ENCODE measurements at regions not wholly inside any gene's neighbourhood (a gene's known extent, or its start where the extent isn't known, plus 50 kb on each side); places are given as distances from the start of the nearest gene placed in this dataset.

- Histone ChIP-seq H3K27me3 (ENCODE audit: control insufficient read depth, low read length) (peaks cover 61% of the 10 kb centered on the region), H3F3A (ENCODE audit: control insufficient read depth, insufficient read depth) (no peaks in the 10 kb centered on the region), H3K27ac (ENCODE audit: low read depth, low read length) (no peak overlapping the region), H3K9me3 (ENCODE audit: control insufficient read depth, insufficient read depth, low read length) (no peaks in the 10 kb centered on the region), H3K79me2 (ENCODE audit: control insufficient read depth, low read length) (no peaks in the 10 kb centered on the region), H3K36me3 (ENCODE audit: control insufficient read depth, low read length) (no peaks in the 10 kb centered on the region), H3K4me2 (ENCODE audit: low read length) (peak overlapping the region; percentile 17; the same call in 1 of the 2 replicates), H3K4me3 (ENCODE audit: low read length) (no peak overlapping the region), H3K4me1 (ENCODE audit: control insufficient read depth, low read length) (peaks cover 16% of the 10 kb centered on the region), H4K20me1 (ENCODE audit: control insufficient read depth, insufficient read depth, low read depth, low read length) (no peaks in the 10 kb centered on the region), H3K9me2 (replicated peaks; ENCODE audit: control insufficient read depth, low read length) (no peaks in the 10 kb centered on the region)
- TF ChIP-seq EZH2phosphoT487 (IDR thresholded peaks at IDR 0.05; ENCODE audit: borderline replicate concordance, low read length): no peak
- TF ChIP-seq, protein P1, sequence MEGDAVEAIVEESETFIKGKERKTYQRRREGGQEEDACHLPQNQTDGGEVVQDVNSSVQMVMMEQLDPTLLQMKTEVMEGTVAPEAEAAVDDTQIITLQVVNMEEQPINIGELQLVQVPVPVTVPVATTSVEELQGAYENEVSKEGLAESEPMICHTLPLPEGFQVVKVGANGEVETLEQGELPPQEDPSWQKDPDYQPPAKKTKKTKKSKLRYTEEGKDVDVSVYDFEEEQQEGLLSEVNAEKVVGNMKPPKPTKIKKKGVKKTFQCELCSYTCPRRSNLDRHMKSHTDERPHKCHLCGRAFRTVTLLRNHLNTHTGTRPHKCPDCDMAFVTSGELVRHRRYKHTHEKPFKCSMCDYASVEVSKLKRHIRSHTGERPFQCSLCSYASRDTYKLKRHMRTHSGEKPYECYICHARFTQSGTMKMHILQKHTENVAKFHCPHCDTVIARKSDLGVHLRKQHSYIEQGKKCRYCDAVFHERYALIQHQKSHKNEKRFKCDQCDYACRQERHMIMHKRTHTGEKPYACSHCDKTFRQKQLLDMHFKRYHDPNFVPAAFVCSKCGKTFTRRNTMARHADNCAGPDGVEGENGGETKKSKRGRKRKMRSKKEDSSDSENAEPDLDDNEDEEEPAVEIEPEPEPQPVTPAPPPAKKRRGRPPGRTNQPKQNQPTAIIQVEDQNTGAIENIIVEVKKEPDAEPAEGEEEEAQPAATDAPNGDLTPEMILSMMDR (IDR thresholded peaks at IDR 0.05; ENCODE audit: low read depth, low read length, poor library complexity, severe bottlenecking): no peak
These were observed 315.2 kb downstream of the UACA start for GRCh38 chr15:70447928-70448698.

GRCh38 chr15:70447521-70447920 is 315.8 kb downstream of the UACA start:
- H3K4me3 ChIP-seq (ENCODE audit: low read length): no peak overlapping the region
- no peaks in the 10 kb centered on the region for H3K9me2 ChIP-seq (replicated peaks; ENCODE audit: control insufficient read depth, low read length)
- H3K36me3 ChIP-seq (ENCODE audit: control insufficient read depth, low read length): no peaks in the 10 kb centered on the region
- peaks cover 16% of the 10 kb centered on the region for H3K4me1 ChIP-seq (ENCODE audit: control insufficient read depth, low read length)
- H3K27ac ChIP-seq (ENCODE audit: low read depth, low read length): no peak overlapping the region
- H3K4me2 ChIP-seq (ENCODE audit: low read length): peak overlapping the region; percentile 17; the same call in 1 of the 2 replicates
- TF ChIP-seq, protein P1 (IDR thresholded peaks at IDR 0.05; ENCODE audit: low read depth, low read length, poor library complexity, severe bottlenecking): no peak
- no peak for TF ChIP-seq EZH2phosphoT487 (IDR thresholded peaks at IDR 0.05; ENCODE audit: borderline replicate concordance, low read length)
- no peaks in the 10 kb centered on the region for H3K9me3 ChIP-seq (ENCODE audit: control insufficient read depth, insufficient read depth, low read length)
- no peaks in the 10 kb centered on the region for H3F3A ChIP-seq (ENCODE audit: control insufficient read depth, insufficient read depth)
- no peaks in the 10 kb centered on the region for H3K79me2 ChIP-seq (ENCODE audit: control insufficient read depth, low read length)
- H3K27me3 ChIP-seq (ENCODE audit: control insufficient read depth, low read length): peaks cover 67% of the 10 kb centered on the region
- H4K20me1 ChIP-seq (ENCODE audit: control insufficient read depth, insufficient read depth, low read depth, low read length): no peaks in the 10 kb centered on the region

DNA sequence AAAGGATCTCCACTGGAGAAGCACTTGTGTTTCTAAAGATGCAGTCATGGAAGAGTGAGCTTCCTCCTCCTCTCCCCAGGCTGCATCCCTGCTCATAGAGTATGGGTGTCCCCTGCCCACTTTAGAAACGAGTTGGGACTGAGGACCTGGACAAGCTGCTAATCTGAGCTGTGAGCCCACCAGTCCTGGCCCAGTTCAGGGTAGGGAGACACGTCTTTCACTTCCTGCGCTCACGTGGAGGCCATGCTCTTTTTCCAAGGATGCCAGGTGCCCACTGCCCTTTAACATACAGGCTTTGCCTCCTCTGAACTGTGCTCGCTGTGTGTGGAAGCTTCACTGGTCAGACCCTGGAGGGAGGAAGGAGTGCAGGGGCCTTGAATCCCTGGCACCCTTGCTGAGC is 316.3 kb downstream of the UACA start:
- Histone ChIP-seq H3K4me1 (ENCODE audit: control insufficient read depth, low read length) (peaks cover 16% of the 10 kb centered on the region), H3K4me3 (ENCODE audit: low read length) (no peak overlapping the region), H3K4me2 (ENCODE audit: low read length) (0 out of 2 replicates have a peak overlapping the region, but pooled peaks have one; percentile 17), H3K79me2 (ENCODE audit: control insufficient read depth, low read length) (no peaks in the 10 kb centered on the region), H3K27me3 (ENCODE audit: control insufficient read depth, low read length) (peaks cover 68% of the 10 kb centered on the region), H3K36me3 (ENCODE audit: control insufficient read depth, low read length) (no peaks in the 10 kb centered on the region), H3K9me2 (replicated peaks; ENCODE audit: control insufficient read depth, low read length) (no peaks in the 10 kb centered on the region), H4K20me1 (ENCODE audit: control insufficient read depth, insufficient read depth, low read depth, low read length) (no peaks in the 10 kb centered on the region), H3K27ac (ENCODE audit: low read depth, low read length) (no peak overlapping the region), H3K9me3 (ENCODE audit: control insufficient read depth, insufficient read depth, low read length) (no peaks in the 10 kb centered on the region), H3F3A (ENCODE audit: control insufficient read depth, insufficient read depth) (no peaks in the 10 kb centered on the region)
- TF ChIP-seq, protein P1 (IDR thresholded peaks at IDR 0.05; ENCODE audit: low read depth, low read length, poor library complexity, severe bottlenecking): no peak
- no peak for TF ChIP-seq EZH2phosphoT487 (IDR thresholded peaks at IDR 0.05; ENCODE audit: borderline replicate concordance, low read length)
